ENCODE measurements at regions not wholly inside any gene's neighbourhood (a gene's known extent, or its start where the extent isn't known, plus 50 kb on each side); places are given as distances from the start of the nearest gene placed in this dataset.

DNA sequence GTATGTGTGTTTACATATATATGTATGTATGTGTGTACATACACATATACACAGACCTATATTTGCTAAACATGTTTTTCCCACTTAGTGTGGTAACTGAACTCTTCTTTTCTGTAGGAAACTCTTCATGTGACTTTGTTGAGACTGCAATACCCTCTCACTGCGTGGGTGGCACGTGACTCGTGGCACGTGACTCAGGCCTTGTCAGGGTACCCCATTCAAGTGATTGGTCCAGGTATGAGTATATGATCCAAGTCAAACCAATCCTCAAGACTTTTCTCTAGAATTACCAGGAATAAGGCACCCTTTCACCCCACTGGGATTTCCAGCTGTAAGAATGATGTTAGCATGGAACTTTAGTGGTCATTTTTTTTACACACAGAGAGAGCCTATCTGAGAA, 149.2 kb upstream of the KCNK2 start:
- TF ChIP-seq CTCF (IDR thresholded peaks at IDR 0.05), result no peak
- no peak for TF ChIP-seq GRHL2 (CRISPR knock-in tag; IDR thresholded peaks at IDR 0.05; ENCODE audit: insufficient replicate concordance, severe bottlenecking)
- TF ChIP-seq, protein P1, sequence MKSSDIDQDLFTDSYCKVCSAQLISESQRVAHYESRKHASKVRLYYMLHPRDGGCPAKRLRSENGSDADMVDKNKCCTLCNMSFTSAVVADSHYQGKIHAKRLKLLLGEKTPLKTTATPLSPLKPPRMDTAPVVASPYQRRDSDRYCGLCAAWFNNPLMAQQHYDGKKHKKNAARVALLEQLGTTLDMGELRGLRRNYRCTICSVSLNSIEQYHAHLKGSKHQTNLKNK (CRISPR knock-in tag; IDR thresholded peaks at IDR 0.05), result no peak
- no peak for TF ChIP-seq ZNF138 (CRISPR knock-in tag; conservative IDR thresholded peaks at IDR 0.05)
- TF ChIP-seq SP1 (CRISPR knock-in tag; conservative IDR thresholded peaks at IDR 0.05), result no peak
- no peak for TF ChIP-seq USF1 (CRISPR knock-in tag; IDR thresholded peaks at IDR 0.05)
- no peak for TF ChIP-seq IRF1 (CRISPR knock-in tag; IDR thresholded peaks at IDR 0.05)

Data from WTC11 (cell line).